Keratinocyte (primary cell): ENCODE measurements at regions not wholly inside any gene's neighbourhood (a gene's known extent, or its start where the extent isn't known, plus 50 kb on each side); places are given as distances from the start of the nearest gene placed in this dataset.

Experiments
- DNase-seq: peaks from one replicate; pipeline ENCODE4 v3.0.0-alpha.2; 2011; ENCODE audit warnings: low read depth, missing footprints, low spot score
- FAIRE-seq: peaks from 2 replicates; lab custom pipeline; 2011; peaks lifted over from hg19 to GRCh38; lab: Jason Lieb, UNC
- H2AFZ ChIP-seq: 2 replicates; pipeline ENCODE4 v1.6.0; 2012; ENCODE audit warnings: low read length, control low read depth, inconsistent platforms; ENCODE audit not compliant: control insufficient read depth
- H3K27ac ChIP-seq: 2 replicates; pipeline ENCODE4 v1.5.1; 2011; ENCODE audit warnings: low read length; ENCODE audit not compliant: control insufficient read depth, insufficient read depth
- H3K27me3 ChIP-seq: 3 replicates; pipeline ENCODE4 v1.6.0; 2011; ENCODE audit warnings: low read length; ENCODE audit not compliant: control insufficient read depth, insufficient read depth; ENCODE audit errors: extremely low read depth
- H3K36me3 ChIP-seq, 2 experiments: 2 replicates in 1 of 2; 3 replicates in 1 of 2; pipeline ENCODE4 v1.5.1; 2011; ENCODE audit warnings: low read length in 2 of 2, mild to moderate bottlenecking in 1 of 2; ENCODE audit not compliant: control insufficient read depth in 2 of 2, insufficient read depth in 2 of 2; ENCODE audit errors: extremely low read depth in 1 of 2
- H3K4me1 ChIP-seq: 3 replicates; pipeline ENCODE4 v1.5.1; 2011; ENCODE audit warnings: low read length; ENCODE audit not compliant: control insufficient read depth, insufficient read depth; ENCODE audit errors: extremely low read depth
- H3K4me2 ChIP-seq: 3 replicates; pipeline ENCODE4 v1.6.0; 2011; ENCODE audit warnings: low read depth, low read length; ENCODE audit not compliant: control insufficient read depth, insufficient read depth; ENCODE audit errors: extremely low read depth
- H3K4me3 ChIP-seq, 3 experiments: fragments of 200-600 bp in 1 of 3; sonication (generic) in 1 of 3; 2 replicates in 2 of 3; 3 replicates in 1 of 3; pipeline ENCODE4 v1.5.1; 2011 to 2016; ENCODE audit warnings: low read length in 3 of 3, mild to moderate bottlenecking in 3 of 3, control low read depth in 2 of 3, inconsistent platforms in 1 of 3, low read depth in 1 of 3, mixed read lengths in 1 of 3, mixed run types in 1 of 3, moderate library complexity in 1 of 3; ENCODE audit not compliant: control insufficient read depth in 2 of 3, insufficient read depth in 2 of 3; ENCODE audit errors: extremely low read depth in 1 of 3
- H3K79me2 ChIP-seq: 2 replicates; pipeline ENCODE4 v1.6.0; 2012; ENCODE audit warnings: low read length; ENCODE audit not compliant: control insufficient read depth, insufficient read depth
- H3K9ac ChIP-seq: 3 replicates; pipeline ENCODE4 v1.6.0; 2011; ENCODE audit warnings: low read length; ENCODE audit not compliant: control insufficient read depth, insufficient read depth; ENCODE audit errors: extremely low read depth
- H3K9me1 ChIP-seq: 3 replicates; pipeline ENCODE4 v1.6.0; 2011; ENCODE audit warnings: low read length; ENCODE audit not compliant: control insufficient read depth, insufficient read depth; ENCODE audit errors: extremely low read depth
- H3K9me3 ChIP-seq: 2 replicates; pipeline ENCODE4 v1.5.1; 2012; ENCODE audit warnings: low read depth, low read length; ENCODE audit not compliant: control insufficient read depth
- H4K20me1 ChIP-seq: 3 replicates; pipeline ENCODE4 v1.6.0; 2011; ENCODE audit warnings: low read length; ENCODE audit not compliant: control insufficient read depth, insufficient read depth; ENCODE audit errors: extremely low read depth
- CTCF ChIP-seq, 3 experiments: IDR thresholded peaks in 1 of 3; conservative IDR thresholded peaks in 1 of 3; optimal IDR thresholded peaks in 1 of 3; 2 replicates in 2 of 3; 3 replicates in 1 of 3; pipeline versions ENCODE3 to v1.5.1; 2011; ENCODE audit warnings: low read length in 3 of 3, mild to moderate bottlenecking in 3 of 3, moderate library complexity in 2 of 3, control low read depth in 1 of 3, inconsistent platforms in 1 of 3; ENCODE audit not compliant: insufficient read depth in 2 of 3; ENCODE audit errors: extremely low read depth in 1 of 3
- EZH2 ChIP-seq: IDR thresholded peaks from one replicate; pipeline ENCODE4 v1.6.1; 2012; ENCODE audit warnings: inconsistent platforms, mild to moderate bottlenecking, low read length, moderate library complexity
- dilution Hi-C: fragments of 300-500 bp; cut with MboI; formaldehyde crosslinking; loops from one replicate; pipeline ENCODE4 v1.7.0; 2020; ENCODE audit warnings: low sequenced_read_pairs; ENCODE audit not compliant: extremely low pct_ligation_motif_present

DNA sequence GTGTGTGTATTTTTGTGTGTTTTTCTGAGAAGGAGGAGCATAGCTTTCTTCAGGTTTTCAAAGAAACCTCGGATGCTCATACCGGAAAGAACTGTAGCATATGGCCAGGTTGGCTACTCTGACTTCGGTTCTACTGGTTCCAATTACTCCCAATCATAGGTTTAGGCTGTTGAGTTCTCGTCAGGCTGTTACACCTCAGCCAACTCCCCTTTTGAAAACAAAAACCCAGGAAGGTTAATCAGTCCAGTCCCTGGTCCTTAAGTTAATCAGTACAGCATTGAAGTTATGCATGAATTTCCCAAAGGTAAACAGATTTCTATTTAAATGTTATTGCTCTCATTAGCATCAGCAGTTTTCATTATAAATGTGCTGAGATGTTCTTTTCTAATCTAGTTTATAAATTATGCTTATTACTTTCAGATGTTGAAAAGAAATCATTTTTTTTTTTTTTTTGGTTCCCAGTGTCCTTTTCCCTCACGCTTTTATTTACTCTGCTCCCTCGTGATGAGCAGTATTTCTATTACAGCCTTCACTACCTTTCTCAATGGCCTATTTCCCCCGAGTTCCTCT is 111.0 kb downstream of the NPIPB5 start:
- Histone ChIP-seq H4K20me1 (no peaks in the 10 kb centered on the region), H3K4me1 (peaks cover 37% of the 10 kb centered on the region), H3K4me3 (no peak overlapping the region), H3K9ac (no peak overlapping the region), H3K36me3 (no peaks in the 10 kb centered on the region), H3K9me1 (no peaks in the 10 kb centered on the region), H3K4me2 (no peak overlapping the region), H3K27me3 (no peaks in the 10 kb centered on the region), H2AFZ (no peak overlapping the region), H3K27ac (no peak overlapping the region), H3K79me2 (no peaks in the 10 kb centered on the region), H3K9me3 (no peaks in the 10 kb centered on the region)
- no peak for FAIRE-seq
- dilution Hi-C loops: no loop called here
- DNase-seq: no peak
- TF ChIP-seq CTCF (optimal IDR thresholded peaks at IDR 0.05 in 1 of 3, IDR thresholded peaks at IDR 0.05 in 1 of 3, conservative IDR thresholded peaks at IDR 0.05 in 1 of 3; ENCODE audit: extremely low read depth in 1 of 3, insufficient read depth in 2 of 3, low read length in 3 of 3): no peak
- TF ChIP-seq EZH2: no peak

DNA sequence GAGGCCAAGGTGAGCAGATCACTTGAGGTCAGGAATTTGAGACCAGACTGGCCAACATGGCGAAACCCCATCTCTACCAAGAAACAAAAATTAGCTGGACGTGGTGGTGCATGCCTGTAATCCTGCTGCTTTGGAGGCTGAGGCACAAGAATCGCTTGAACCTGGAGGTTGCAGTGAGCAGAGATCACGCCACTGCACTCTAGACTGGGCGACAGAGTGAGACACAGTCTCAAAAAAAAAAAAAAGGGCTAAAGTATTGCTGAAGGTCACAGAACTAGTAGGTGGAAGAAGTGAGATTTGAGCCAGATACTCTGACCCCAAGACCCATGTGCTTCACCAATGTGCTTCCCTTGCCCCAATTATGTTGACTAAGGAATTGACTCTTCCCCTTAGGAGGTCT is 112.0 kb downstream of the NPIPB5 start:
- dilution Hi-C loops: no loop called here
- Histone ChIP-seq H4K20me1 (no peaks in the 10 kb centered on the region), H3K9me3 (no peaks in the 10 kb centered on the region), H3K9me1 (no peaks in the 10 kb centered on the region), H3K27me3 (no peaks in the 10 kb centered on the region), H3K4me1 (peaks cover 42% of the 10 kb centered on the region), H3K27ac (no peak overlapping the region), H2AFZ (no peak overlapping the region), H3K36me3 (no peaks in the 10 kb centered on the region), H3K79me2 (no peaks in the 10 kb centered on the region), H3K9ac (no peak overlapping the region), H3K4me2 (no peak overlapping the region), H3K4me3 (no peak overlapping the region)
- TF ChIP-seq EZH2 (no peak), CTCF (optimal IDR thresholded peaks at IDR 0.05 in 1 of 3, IDR thresholded peaks at IDR 0.05 in 1 of 3, conservative IDR thresholded peaks at IDR 0.05 in 1 of 3; ENCODE audit: extremely low read depth in 1 of 3, insufficient read depth in 2 of 3, low read length in 3 of 3) (no peak)
- DNase-seq: no peak
- FAIRE-seq: no peak
